SH-SY5Y (cell line): ENCODE measurements at regions not wholly inside any gene's neighbourhood (a gene's known extent, or its start where the extent isn't known, plus 50 kb on each side); places are given as distances from the start of the nearest gene placed in this dataset.

Experiments used
- GATA2 ChIP-seq: IDR thresholded peaks from 2 replicates; pipeline ENCODE4 v1.6.1; 2011; ENCODE audit warnings: mild to moderate bottlenecking, low read depth, low read length
- GATA3 ChIP-seq: IDR thresholded peaks from 2 replicates; pipeline ENCODE4 v1.6.1; 2011; ENCODE audit warnings: low read depth, mild to moderate bottlenecking, low read length, moderate library complexity

DNA sequence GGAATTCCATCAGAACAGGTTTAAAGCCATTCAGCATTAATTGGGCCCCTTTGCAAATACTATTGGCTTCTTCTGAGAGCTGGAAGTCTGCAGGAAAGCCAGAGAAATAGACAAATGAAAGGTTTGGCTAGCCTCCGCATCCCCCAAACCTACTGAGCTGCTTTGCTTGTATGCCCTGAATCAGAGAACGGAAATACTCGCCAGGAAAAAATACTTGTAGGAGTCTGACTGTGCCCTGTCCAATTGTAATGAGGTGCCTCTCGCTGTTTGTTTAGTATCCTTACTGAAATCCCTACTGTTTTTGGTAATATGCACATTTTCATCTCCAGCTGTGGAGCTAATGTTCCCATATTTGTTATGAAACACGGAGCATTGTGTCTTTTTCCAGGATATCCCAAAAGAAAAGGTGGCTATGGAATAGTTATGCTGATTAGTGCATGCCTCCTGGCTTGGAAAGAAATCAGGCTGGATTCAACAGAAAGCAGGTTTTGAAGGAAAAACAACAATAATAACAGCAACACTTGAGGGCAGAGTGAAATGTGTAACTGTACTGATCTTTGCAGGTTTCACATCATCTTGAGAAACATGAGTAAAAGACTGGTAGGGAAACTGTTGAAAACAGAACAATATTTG lies 50.7 kb upstream of the NLGN4X start:
- TF ChIP-seq GATA3 (no peak), GATA2 (no peak)
